ENCODE measurements at regions not wholly inside any gene's neighbourhood (a gene's known extent, or its start where the extent isn't known, plus 50 kb on each side); places are given as distances from the start of the nearest gene placed in this dataset.

DNA sequence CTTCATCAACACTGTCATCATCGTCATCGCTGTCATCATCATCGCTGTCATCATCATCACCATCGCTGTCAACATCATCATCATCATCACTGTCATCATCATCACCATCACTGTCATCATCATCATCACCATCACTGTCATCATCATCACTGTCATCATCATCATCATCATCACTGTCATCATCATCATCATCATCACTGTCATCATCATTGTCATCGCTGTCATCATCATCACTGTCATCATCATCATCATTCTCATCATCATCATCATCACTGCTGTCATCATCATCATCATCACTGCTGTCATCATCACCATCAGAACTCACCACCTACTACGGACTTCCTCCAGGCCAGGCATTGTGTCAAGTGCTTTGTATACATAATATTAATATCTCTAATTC, 160.6 kb downstream of the AIPL1 start:
- ATAC-seq = no peak
- H3K4me1 ChIP-seq = no peaks in the 10 kb centered on the region
- TF ChIP-seq, protein P1, sequence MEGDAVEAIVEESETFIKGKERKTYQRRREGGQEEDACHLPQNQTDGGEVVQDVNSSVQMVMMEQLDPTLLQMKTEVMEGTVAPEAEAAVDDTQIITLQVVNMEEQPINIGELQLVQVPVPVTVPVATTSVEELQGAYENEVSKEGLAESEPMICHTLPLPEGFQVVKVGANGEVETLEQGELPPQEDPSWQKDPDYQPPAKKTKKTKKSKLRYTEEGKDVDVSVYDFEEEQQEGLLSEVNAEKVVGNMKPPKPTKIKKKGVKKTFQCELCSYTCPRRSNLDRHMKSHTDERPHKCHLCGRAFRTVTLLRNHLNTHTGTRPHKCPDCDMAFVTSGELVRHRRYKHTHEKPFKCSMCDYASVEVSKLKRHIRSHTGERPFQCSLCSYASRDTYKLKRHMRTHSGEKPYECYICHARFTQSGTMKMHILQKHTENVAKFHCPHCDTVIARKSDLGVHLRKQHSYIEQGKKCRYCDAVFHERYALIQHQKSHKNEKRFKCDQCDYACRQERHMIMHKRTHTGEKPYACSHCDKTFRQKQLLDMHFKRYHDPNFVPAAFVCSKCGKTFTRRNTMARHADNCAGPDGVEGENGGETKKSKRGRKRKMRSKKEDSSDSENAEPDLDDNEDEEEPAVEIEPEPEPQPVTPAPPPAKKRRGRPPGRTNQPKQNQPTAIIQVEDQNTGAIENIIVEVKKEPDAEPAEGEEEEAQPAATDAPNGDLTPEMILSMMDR (IDR thresholded peaks at IDR 0.05 in 4 of 5, conservative IDR thresholded peaks at IDR 0.05 in 1 of 5) = no peak
- TF ChIP-seq POLR2A (IDR thresholded peaks at IDR 0.05) = no peak
- no peaks in the 10 kb centered on the region for H3K27me3 ChIP-seq
- no peak for DNase-seq
- H3K4me3 ChIP-seq = no peak overlapping the region
- in situ Hi-C loops (cut with MboI; ENCODE audit: low sequenced_read_pairs in 4 of 4) = no loop called here
- intact Hi-C loops (cut with DNase I; ENCODE audit: low total_unique reads) = no loop called here
- H3K9me3 ChIP-seq = no peaks in the 10 kb centered on the region
- H3K27ac ChIP-seq = no peak overlapping the region
- no peaks in the 10 kb centered on the region for H3K36me3 ChIP-seq

DNA sequence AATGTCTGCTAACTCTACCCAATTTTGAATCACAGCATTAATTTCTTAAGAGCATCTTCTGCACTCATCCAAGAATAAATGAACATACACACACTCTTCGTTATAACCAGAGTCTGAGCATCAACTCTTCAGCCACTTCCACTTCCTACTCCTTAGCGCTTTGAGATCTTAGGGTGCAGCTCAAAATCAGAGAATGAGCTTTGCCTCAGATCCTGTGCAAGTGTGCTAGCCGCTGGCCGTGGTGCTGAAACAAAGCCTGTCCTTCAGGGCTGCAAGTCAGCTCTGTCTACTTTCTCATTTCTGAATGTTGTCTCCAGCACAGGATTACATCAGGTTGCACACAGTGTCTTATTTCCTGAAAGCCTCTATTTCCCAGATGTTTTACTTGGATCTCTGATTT, 165.4 kb downstream of the AIPL1 start:
- in situ Hi-C loops (cut with MboI; ENCODE audit: low sequenced_read_pairs in 4 of 4) (no loop called here), intact Hi-C loops (cut with DNase I; ENCODE audit: low total_unique reads) (no loop called here)
- DNase-seq (no peak), ATAC-seq (no peak)
- H3K4me1 ChIP-seq = no peaks in the 10 kb centered on the region
- H3K27ac ChIP-seq = no peak overlapping the region
- H3K27me3 ChIP-seq = no peaks in the 10 kb centered on the region
- H3K36me3 ChIP-seq = no peaks in the 10 kb centered on the region
- H3K4me3 ChIP-seq = no peak overlapping the region
- H3K9me3 ChIP-seq = no peaks in the 10 kb centered on the region
- TF ChIP-seq POLR2A (IDR thresholded peaks at IDR 0.05) = no peak

DNA sequence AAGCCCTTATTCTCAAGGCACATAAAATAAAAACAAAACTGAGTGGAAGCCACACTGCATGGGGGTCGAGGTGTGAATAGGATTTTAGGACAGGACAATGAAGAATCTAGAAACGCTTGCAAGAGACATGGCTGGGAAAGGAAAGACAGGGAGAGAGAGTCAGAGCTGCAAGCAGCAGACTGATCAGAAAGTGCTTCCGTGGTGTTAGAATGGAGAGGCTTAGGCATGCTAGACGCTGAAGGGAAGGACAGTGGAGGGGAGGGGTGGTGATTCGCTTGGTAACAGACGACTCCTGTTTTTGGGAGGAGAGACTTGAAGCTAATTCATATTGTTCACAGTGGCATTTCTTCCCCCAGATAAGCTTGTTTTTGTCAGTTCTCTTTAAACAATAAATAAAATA, 173.5 kb downstream of the AIPL1 start:
- Histone ChIP-seq H3K4me3 (no peak overlapping the region), H3K9me3 (no peaks in the 10 kb centered on the region), H3K27me3 (peaks cover 0 to 5% (median 0%) of the 10 kb centered on the region in 3 donors), H3K4me1 (no peaks in the 10 kb centered on the region), H3K27ac (no peak overlapping the region), H3K36me3 (no peaks in the 10 kb centered on the region)
- no peak for DNase-seq
- intact Hi-C loops (cut with DNase I; ENCODE audit: low total_unique reads) = no loop called here
- no peak for ATAC-seq
- in situ Hi-C loops (cut with MboI; ENCODE audit: low sequenced_read_pairs in 4 of 4) = no loop called here
- TF ChIP-seq POLR2A (IDR thresholded peaks at IDR 0.05) = no peak

DNA sequence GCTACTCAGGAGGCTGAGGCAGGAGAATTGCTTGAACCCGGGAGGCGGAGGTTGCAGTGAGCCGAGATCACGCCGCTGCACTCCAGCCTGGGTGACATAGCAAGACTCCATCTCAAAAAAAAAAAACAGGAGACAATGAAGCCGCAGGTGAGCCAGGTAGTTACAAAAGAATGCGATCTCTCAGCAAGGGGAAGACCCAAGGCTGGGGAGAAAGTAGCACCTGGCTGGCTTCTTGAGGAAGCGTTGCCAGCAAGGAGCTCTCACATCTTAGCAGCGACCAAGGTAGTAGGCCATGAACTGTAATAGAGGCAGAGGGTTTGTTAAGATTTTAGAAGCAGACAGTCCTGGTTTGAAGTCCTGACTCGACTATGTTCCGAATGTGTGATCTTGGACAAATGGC, 175.0 kb downstream of the AIPL1 start:
- in situ Hi-C loops (cut with MboI; ENCODE audit: low sequenced_read_pairs in 4 of 4) = no loop called here
- Histone ChIP-seq H3K27me3 (peaks cover 0 to 6% (median 5%) of the 10 kb centered on the region in 3 donors), H3K36me3 (no peaks in the 10 kb centered on the region), H3K27ac (no peak overlapping the region), H3K4me3 (no peak overlapping the region), H3K4me1 (no peaks in the 10 kb centered on the region), H3K9me3 (no peaks in the 10 kb centered on the region)
- no peak for DNase-seq
- intact Hi-C loops (cut with DNase I; ENCODE audit: low total_unique reads) = no loop called here
- no peak for ATAC-seq
- TF ChIP-seq, protein P1 (IDR thresholded peaks at IDR 0.05 in 4 of 5, conservative IDR thresholded peaks at IDR 0.05 in 1 of 5) = no peak
- no peak for TF ChIP-seq POLR2A (IDR thresholded peaks at IDR 0.05)

DNA sequence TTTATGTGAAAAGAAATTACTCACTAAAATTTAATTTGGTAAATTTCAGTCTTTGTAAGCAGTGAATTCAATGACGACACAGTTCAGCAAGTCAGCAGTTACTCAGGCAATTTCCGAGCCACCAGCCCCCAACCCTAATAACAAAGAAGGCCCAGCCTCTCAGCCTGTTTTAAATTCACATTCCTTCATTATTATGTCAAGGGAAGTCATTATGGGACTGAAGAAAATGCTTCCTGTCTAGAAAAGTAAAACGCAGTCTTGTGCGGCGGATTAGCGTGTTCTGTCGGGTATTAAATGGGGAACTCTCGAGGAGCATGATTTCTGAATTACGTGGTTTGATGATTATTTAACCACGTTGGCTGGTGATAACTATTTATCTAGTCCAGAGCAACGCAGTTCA, 177.6 kb downstream of the AIPL1 start:
- DNase-seq (no peak), ATAC-seq (no peak)
- Histone ChIP-seq H3K36me3 (no peaks in the 10 kb centered on the region), H3K4me1 (no peaks in the 10 kb centered on the region), H3K9me3 (no peaks in the 10 kb centered on the region), H3K4me3 (no peak overlapping the region), H3K27ac (no peak overlapping the region), H3K27me3 (peaks cover 0 to 9% (median 5%) of the 10 kb centered on the region in 3 donors)
- in situ Hi-C loops (cut with MboI; ENCODE audit: low sequenced_read_pairs in 4 of 4) = no loop called here
- intact Hi-C loops (cut with DNase I; ENCODE audit: low total_unique reads) = no loop called here
- TF ChIP-seq, protein P1 (IDR thresholded peaks at IDR 0.05 in 4 of 5, conservative IDR thresholded peaks at IDR 0.05 in 1 of 5) = no peak
- no peak for TF ChIP-seq POLR2A (IDR thresholded peaks at IDR 0.05)

DNA sequence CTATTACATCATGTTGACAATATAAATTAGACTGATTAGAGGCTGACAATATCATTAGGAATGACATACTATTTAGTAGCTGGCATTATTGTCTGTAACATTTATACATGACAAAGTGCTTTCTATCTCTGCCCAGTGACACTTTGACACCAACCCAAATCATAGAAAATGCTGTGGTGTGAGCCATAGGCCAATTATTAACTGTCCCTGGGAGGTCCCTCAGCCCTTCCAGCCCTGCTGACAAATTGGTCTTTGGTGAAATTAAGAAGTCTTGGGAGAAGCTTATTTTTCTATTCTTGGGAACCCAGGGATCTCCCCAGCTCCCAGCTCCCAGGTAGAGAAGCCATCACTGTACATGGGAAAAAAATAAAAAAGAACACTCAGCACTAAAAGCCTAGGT, 179.6 kb downstream of the AIPL1 start:
- DNase-seq (no peak), ATAC-seq (no peak)
- Histone ChIP-seq H3K36me3 (no peaks in the 10 kb centered on the region), H3K27ac (no peak overlapping the region), H3K9me3 (no peaks in the 10 kb centered on the region), H3K4me1 (no peaks in the 10 kb centered on the region), H3K27me3 (peaks cover 0 to 9% (median 5%) of the 10 kb centered on the region in 3 donors), H3K4me3 (no peak overlapping the region)
- in situ Hi-C loops (cut with MboI; ENCODE audit: low sequenced_read_pairs in 4 of 4) (no loop called here), intact Hi-C loops (cut with DNase I; ENCODE audit: low total_unique reads) (no loop called here)
- TF ChIP-seq, protein P1 (IDR thresholded peaks at IDR 0.05 in 4 of 5, conservative IDR thresholded peaks at IDR 0.05 in 1 of 5) = no peak
- TF ChIP-seq POLR2A (IDR thresholded peaks at IDR 0.05) = no peak

Data from gastrocnemius medialis (tissue), 4 donors.